ENCODE measurements at regions not wholly inside any gene's neighbourhood (a gene's known extent, or its start where the extent isn't known, plus 50 kb on each side); places are given as distances from the start of the nearest gene placed in this dataset.

DNA sequence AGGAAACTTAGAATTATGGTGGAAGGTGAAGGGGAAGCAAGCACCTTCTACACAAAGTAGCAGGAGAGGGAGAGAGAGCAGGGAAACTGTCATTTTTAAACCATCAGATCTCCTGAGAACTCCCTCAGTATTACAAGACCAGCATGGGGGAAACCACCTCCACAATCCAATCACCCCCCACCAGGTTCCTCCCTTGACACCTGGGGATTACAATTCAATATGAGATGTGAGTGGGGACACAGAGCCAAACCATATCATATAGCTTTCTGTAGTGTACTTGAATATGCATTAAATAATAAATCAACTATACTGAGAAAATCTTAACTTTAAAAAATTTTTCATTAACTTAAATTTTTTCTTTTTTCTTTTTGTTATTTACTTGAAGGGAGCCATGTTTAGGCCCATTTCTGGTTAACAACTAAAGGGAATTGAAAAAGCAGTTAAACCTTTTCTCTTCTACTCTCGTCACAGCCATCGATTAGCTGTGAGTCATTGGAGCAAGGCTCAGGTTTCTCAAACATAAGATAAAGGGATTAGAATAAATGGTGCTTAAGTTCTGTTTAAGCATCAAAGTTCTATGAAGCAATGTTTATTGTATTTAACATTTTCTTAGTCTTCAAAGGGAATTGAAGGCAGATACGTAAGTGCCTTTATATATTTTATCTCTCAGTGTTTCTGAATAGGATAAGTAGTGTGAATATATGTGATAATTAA, 72.2 kb upstream of the DPT start (continued):
- TF ChIP-seq, protein P1, sequence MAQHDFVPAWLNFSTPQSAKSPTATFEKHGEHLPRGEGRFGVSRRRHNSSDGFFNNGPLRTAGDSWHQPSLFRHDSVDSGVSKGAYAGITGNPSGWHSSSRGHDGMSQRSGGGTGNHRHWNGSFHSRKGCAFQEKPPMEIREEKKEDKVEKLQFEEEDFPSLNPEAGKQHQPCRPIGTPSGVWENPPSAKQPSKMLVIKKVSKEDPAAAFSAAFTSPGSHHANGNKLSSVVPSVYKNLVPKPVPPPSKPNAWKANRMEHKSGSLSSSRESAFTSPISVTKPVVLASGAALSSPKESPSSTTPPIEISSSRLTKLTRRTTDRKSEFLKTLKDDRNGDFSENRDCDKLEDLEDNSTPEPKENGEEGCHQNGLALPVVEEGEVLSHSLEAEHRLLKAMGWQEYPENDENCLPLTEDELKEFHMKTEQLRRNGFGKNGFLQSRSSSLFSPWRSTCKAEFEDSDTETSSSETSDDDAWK (CRISPR knock-in tag; IDR thresholded peaks at IDR 0.05): no peak
- TF ChIP-seq JUN (CRISPR knock-in tag; IDR thresholded peaks at IDR 0.05) (peak; percentile 95), HMG20B (CRISPR knock-in tag; conservative IDR thresholded peaks at IDR 0.05) (0 out of 2 replicates have a peak, but pooled peaks have one; percentile 43), HOMEZ (CRISPR knock-in tag; IDR thresholded peaks at IDR 0.05; ENCODE audit: low read depth) (peak; percentile 93; the same call in 1 of the 2 replicates), GABPB1 (CRISPR knock-in tag; IDR thresholded peaks at IDR 0.05) (no peak), AGO2 (optimal IDR thresholded peaks at IDR 0.05; ENCODE audit: low read depth, low read length) (no peak), ZNF24 (IDR thresholded peaks at IDR 0.05) (peak; percentile 59; the same call in 1 of the 2 replicates), MIXL1 (CRISPR knock-in tag; IDR thresholded peaks at IDR 0.05) (peak; percentile 97), MAFK (conservative IDR thresholded peaks at IDR 0.05 in 1 of 2, IDR thresholded peaks at IDR 0.05 in 1 of 2; ENCODE audit: low read length in 2 of 2) (no peak), SRSF4 (IDR thresholded peaks at IDR 0.05; ENCODE audit: low read depth, low read length, poor library complexity, severe bottlenecking) (no peak), GATAD2A (CRISPR knock-in tag; IDR thresholded peaks at IDR 0.05) (peak; percentile 97), MEIS1 (CRISPR knock-in tag; IDR thresholded peaks at IDR 0.05; ENCODE audit: borderline replicate concordance) (no peak), ZNF264 (CRISPR knock-in tag; IDR thresholded peaks at IDR 0.05) (0 out of 2 replicates have a peak, but pooled peaks have one; percentile 40), KMT2A (CRISPR knock-in tag; IDR thresholded peaks at IDR 0.05) (no peak), TAF1 (CRISPR knock-in tag; IDR thresholded peaks at IDR 0.05) (no peak)
- TF ChIP-seq, protein P2, sequence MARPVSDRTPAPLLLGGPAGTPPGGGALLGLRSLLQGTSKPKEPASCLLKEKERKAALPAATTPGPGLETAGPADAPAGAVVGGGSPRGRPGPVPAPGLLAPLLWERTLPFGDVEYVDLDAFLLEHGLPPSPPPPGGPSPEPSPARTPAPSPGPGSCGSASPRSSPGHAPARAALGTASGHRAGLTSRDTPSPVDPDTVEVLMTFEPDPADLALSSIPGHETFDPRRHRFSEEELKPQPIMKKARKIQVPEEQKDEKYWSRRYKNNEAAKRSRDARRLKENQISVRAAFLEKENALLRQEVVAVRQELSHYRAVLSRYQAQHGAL (CRISPR knock-in tag; IDR thresholded peaks at IDR 0.05; ENCODE audit: not compliant biosample characterization): no peak
- TF ChIP-seq, protein P3, sequence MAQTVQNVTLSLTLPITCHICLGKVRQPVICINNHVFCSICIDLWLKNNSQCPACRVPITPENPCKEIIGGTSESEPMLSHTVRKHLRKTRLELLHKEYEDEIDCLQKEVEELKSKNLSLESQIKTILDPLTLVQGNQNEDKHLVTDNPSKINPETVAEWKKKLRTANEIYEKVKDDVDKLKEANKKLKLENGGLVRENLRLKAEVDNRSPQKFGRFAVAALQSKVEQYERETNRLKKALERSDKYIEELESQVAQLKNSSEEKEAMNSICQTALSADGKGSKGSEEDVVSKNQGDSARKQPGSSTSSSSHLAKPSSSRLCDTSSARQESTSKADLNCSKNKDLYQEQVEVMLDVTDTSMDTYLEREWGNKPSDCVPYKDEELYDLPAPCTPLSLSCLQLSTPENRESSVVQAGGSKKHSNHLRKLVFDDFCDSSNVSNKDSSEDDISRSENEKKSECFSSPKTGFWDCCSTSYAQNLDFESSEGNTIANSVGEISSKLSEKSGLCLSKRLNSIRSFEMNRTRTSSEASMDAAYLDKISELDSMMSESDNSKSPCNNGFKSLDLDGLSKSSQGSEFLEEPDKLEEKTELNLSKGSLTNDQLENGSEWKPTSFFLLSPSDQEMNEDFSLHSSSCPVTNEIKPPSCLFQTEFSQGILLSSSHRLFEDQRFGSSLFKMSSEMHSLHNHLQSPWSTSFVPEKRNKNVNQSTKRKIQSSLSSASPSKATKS (CRISPR knock-in tag; IDR thresholded peaks at IDR 0.05): no peak
